Liver (tissue), 8 donors: ENCODE measurements at regions not wholly inside any gene's neighbourhood (a gene's known extent, or its start where the extent isn't known, plus 50 kb on each side); places are given as distances from the start of the nearest gene placed in this dataset.

ENCODE experiments used
- DNase-seq: peaks from one replicate; pipeline ENCODE4 v3.0.0-alpha.2; 2017; ENCODE audit warnings: low spot score
- H3K27ac ChIP-seq, 2 donors: one replicate each; pipeline ENCODE4 v1.7.0; 2013; ENCODE audit warnings: inconsistent platforms in 2 of 2, low read length in 2 of 2, control low read depth in 1 of 2, low read depth in 1 of 2, mild to moderate bottlenecking in 1 of 2
- H3K27me3 ChIP-seq, 4 donors: one replicate each; pipeline versions ENCODE4 v1.6.1 to v1.7.0; 2013; ENCODE audit warnings: low read length in 3 of 4, inconsistent platforms in 1 of 4, mild to moderate bottlenecking in 1 of 4, moderate library complexity in 1 of 4; ENCODE audit not compliant: control insufficient read depth in 4 of 4, insufficient read depth in 4 of 4
- H3K36me3 ChIP-seq, 4 donors: one replicate each; pipeline versions ENCODE4 v1.6.1 to v1.7.0; 2013; ENCODE audit warnings: low read length in 3 of 4, mild to moderate bottlenecking in 3 of 4, low read depth in 1 of 4, moderate library complexity in 1 of 4; ENCODE audit not compliant: control insufficient read depth in 4 of 4, insufficient read depth in 3 of 4
- H3K4me1 ChIP-seq, 4 donors: one replicate each; pipeline versions ENCODE4 v1.6.1 to v1.7.0; 2013; ENCODE audit warnings: low read length in 3 of 4, mild to moderate bottlenecking in 3 of 4, moderate library complexity in 1 of 4; ENCODE audit not compliant: control insufficient read depth in 4 of 4, insufficient read depth in 4 of 4
- H3K4me3 ChIP-seq, 3 donors: one replicate each; pipeline versions ENCODE4 v1.6.1 to v1.7.0; 2013; ENCODE audit warnings: low read length in 3 of 3, control low read depth in 1 of 3, low read depth in 1 of 3, mild to moderate bottlenecking in 1 of 3
- H3K9ac ChIP-seq, 2 donors: one replicate each; pipeline ENCODE4 v1.7.0; 2013; ENCODE audit warnings: low read length in 2 of 2, mild to moderate bottlenecking in 2 of 2, moderate library complexity in 2 of 2, control low read depth in 1 of 2, low read depth in 1 of 2
- H3K9me3 ChIP-seq, 4 donors: one replicate each; pipeline versions ENCODE4 v1.6.1 to v1.7.0; 2013; ENCODE audit warnings: low read length in 3 of 4; ENCODE audit not compliant: control insufficient read depth in 4 of 4
- ATF3 ChIP-seq: IDR thresholded peaks from 2 replicates; pipeline ENCODE4 v1.6.1; 2016; ENCODE audit warnings: antibody characterized with exemption
- EGR1 ChIP-seq, 2 donors: IDR thresholded peaks; 2 replicates each; pipeline ENCODE4 v1.6.1; 2016 to 2018; ENCODE audit warnings: antibody characterized with exemption in 2 of 2, low read depth in 2 of 2
- FOXA1 ChIP-seq: IDR thresholded peaks from 2 replicates; pipeline ENCODE4 v1.6.1; 2016; ENCODE audit warnings: antibody characterized with exemption
- FOXA2 ChIP-seq: IDR thresholded peaks from 2 replicates; pipeline ENCODE4 v1.6.1; 2016; ENCODE audit warnings: antibody characterized with exemption
- GABPA ChIP-seq, 2 donors: IDR thresholded peaks in 1 of 2; conservative IDR thresholded peaks in 1 of 2; 2 replicates each; pipeline ENCODE4 v1.6.1; 2016; ENCODE audit warnings: antibody characterized with exemption in 2 of 2, mild to moderate bottlenecking in 1 of 2, moderate library complexity in 1 of 2
- HNF4A ChIP-seq, 2 donors: conservative IDR thresholded peaks; 2 replicates each; pipeline ENCODE4 v1.6.1; 2016; ENCODE audit warnings: antibody characterized with exemption in 2 of 2, mild to moderate bottlenecking in 2 of 2
- NR2F2 ChIP-seq: IDR thresholded peaks from 2 replicates; pipeline ENCODE4 v1.6.1; 2016; ENCODE audit warnings: antibody characterized with exemption
- RAD21 ChIP-seq, 2 donors: IDR thresholded peaks; 2 replicates each; pipeline ENCODE4 v1.6.1; 2016; ENCODE audit warnings: antibody characterized with exemption in 2 of 2, mild to moderate bottlenecking in 2 of 2
- SP1 ChIP-seq: IDR thresholded peaks from 2 replicates; pipeline ENCODE4 v1.6.1; 2018; ENCODE audit warnings: antibody characterized with exemption, mild to moderate bottlenecking
- TAF1 ChIP-seq: conservative IDR thresholded peaks from 2 replicates; pipeline ENCODE4 v1.6.1; 2016; ENCODE audit warnings: antibody characterized with exemption, mild to moderate bottlenecking
- YY1 ChIP-seq: IDR thresholded peaks from 2 replicates; pipeline ENCODE4 v1.6.1; 2016; ENCODE audit warnings: antibody characterized with exemption, mild to moderate bottlenecking
- ZBTB33 ChIP-seq: IDR thresholded peaks from 2 replicates; pipeline ENCODE4 v1.6.1; 2016; ENCODE audit warnings: antibody characterized with exemption
- whole genome bisulfite sequencing: extraction: QIAGEN DNeasy Blood & Tissue Kit; methylation state at CpG from one replicate; pipeline ENCODE4 v1.1.7; 2013; 5-methylcytosine and 5-hydroxymethylcytosine counted together
- TF ChIP-seq, protein P1 (sequence below): IDR thresholded peaks from 2 replicates; pipeline ENCODE4 v1.6.1; 2016; ENCODE audit warnings: antibody characterized with exemption
- TF ChIP-seq, protein P2 (sequence below): fragments of 150-350 bp; IDR thresholded peaks from 2 replicates; pipeline ENCODE4 v1.5.1; 2017; ENCODE audit warnings: improper control_type of control experiment, low read depth, low read length; ENCODE audit not compliant: missing input control
- TF ChIP-seq, protein P3 (sequence below): IDR thresholded peaks from 2 replicates; pipeline ENCODE4 v1.6.1; 2016; ENCODE audit warnings: antibody characterized with exemption, mild to moderate bottlenecking
- donor health status: healthy.
- donor health status: healthy.
- donor health status: healthy.
- donor health status: healthy.
- donor health status: healthy.

DNA sequence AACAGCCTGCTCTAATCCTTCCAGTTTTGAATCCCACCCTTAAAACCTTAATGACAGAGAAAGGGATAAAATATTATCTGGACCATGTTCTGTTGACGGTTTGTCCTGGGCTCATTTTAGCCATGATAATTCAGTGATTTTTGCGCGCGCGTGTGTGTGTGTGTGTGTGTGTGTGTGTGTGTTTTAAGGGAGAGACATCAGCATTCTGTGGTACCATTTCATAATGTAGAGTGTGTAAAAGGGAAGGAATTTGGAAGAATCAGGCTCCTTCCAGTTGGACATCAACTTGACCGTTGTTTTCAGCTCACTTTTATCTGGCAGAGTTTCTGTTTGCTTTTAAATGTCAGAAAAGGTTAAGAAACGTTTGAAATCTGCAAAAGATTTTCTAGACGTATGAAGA, 535.5 kb downstream of the TNS1 start:
- Histone ChIP-seq H3K36me3 (no peaks in the 10 kb centered on the region), H3K27me3 (no peaks in the 10 kb centered on the region), H3K27ac (no peak overlapping the region), H3K4me1 (no peaks in the 10 kb centered on the region), H3K9ac (no peak overlapping the region), H3K4me3 (no peak overlapping the region), H3K9me3 (no peaks in the 10 kb centered on the region)
- 79% methylated on average over 8 of the region's 8 CpGs for WGBS
- DNase-seq, result no peak
- TF ChIP-seq RAD21 (IDR thresholded peaks at IDR 0.05) (no peak), SP1 (no peak), HNF4A (conservative IDR thresholded peaks at IDR 0.05) (no peak), EGR1 (IDR thresholded peaks at IDR 0.05; ENCODE audit: low read depth in 2 of 2) (no peak), NR2F2 (no peak), GABPA (IDR thresholded peaks at IDR 0.05 in 1 of 2, conservative IDR thresholded peaks at IDR 0.05 in 1 of 2) (no peak)

DNA sequence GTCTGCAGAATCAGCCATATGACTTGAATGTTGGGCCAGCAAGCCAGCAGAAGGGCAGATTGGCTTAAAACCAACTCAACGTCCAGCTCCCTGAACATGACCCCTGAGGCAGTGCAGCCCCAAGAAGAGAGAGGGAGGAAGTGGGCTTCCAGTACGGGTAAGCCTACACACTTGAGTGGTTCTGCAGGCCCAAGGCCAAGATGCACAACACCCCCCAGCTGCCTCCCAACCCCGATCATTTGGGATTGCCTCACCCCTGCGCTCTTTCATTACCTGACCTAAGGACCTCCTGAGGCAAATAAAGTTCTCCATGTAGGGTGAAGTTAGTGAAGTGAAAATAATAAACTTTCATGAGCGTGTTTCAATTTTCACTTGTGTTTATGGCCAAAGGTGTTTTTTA, 536.0 kb downstream of the TNS1 start:
- H3K4me1 ChIP-seq, result no peaks in the 10 kb centered on the region
- no peaks in the 10 kb centered on the region for H3K9me3 ChIP-seq
- H3K36me3 ChIP-seq, result no peaks in the 10 kb centered on the region
- WGBS, result 84% methylated on average over 5 of the region's 5 CpGs
- TF ChIP-seq, protein P1, sequence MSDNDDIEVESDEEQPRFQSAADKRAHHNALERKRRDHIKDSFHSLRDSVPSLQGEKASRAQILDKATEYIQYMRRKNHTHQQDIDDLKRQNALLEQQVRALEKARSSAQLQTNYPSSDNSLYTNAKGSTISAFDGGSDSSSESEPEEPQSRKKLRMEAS, result no peak
- TF ChIP-seq EGR1 (IDR thresholded peaks at IDR 0.05; ENCODE audit: low read depth in 2 of 2), result no peak
- no peak for TF ChIP-seq HNF4A (conservative IDR thresholded peaks at IDR 0.05)
- no peak for TF ChIP-seq TAF1
- TF ChIP-seq, protein P2, sequence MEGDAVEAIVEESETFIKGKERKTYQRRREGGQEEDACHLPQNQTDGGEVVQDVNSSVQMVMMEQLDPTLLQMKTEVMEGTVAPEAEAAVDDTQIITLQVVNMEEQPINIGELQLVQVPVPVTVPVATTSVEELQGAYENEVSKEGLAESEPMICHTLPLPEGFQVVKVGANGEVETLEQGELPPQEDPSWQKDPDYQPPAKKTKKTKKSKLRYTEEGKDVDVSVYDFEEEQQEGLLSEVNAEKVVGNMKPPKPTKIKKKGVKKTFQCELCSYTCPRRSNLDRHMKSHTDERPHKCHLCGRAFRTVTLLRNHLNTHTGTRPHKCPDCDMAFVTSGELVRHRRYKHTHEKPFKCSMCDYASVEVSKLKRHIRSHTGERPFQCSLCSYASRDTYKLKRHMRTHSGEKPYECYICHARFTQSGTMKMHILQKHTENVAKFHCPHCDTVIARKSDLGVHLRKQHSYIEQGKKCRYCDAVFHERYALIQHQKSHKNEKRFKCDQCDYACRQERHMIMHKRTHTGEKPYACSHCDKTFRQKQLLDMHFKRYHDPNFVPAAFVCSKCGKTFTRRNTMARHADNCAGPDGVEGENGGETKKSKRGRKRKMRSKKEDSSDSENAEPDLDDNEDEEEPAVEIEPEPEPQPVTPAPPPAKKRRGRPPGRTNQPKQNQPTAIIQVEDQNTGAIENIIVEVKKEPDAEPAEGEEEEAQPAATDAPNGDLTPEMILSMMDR, result no peak
- H3K27me3 ChIP-seq, result no peaks in the 10 kb centered on the region
- H3K4me3 ChIP-seq, result no peak overlapping the region
- no peak overlapping the region for H3K9ac ChIP-seq
- DNase-seq, result no peak
- H3K27ac ChIP-seq, result no peak overlapping the region

- TF ChIP-seq EGR1 (IDR thresholded peaks at IDR 0.05; ENCODE audit: low read depth in 2 of 2) (no peak), SP1 (no peak), FOXA1 (no peak), TAF1 (no peak), GABPA (IDR thresholded peaks at IDR 0.05 in 1 of 2, conservative IDR thresholded peaks at IDR 0.05 in 1 of 2) (no peak), NR2F2 (no peak)
- TF ChIP-seq, protein P1, result no peak
- Histone ChIP-seq H3K4me3 (no peak overlapping the region), H3K27me3 (no peaks in the 10 kb centered on the region), H3K4me1 (no peaks in the 10 kb centered on the region), H3K36me3 (no peaks in the 10 kb centered on the region), H3K27ac (no peak overlapping the region), H3K9ac (no peak overlapping the region), H3K9me3 (no peaks in the 10 kb centered on the region)
- WGBS, result 92% methylated on average over 4 of the region's 4 CpGs
- no peak for DNase-seq
These were observed 536.7 kb downstream of the TNS1 start for GRCh38 chr2:217466104-217466503.

DNA sequence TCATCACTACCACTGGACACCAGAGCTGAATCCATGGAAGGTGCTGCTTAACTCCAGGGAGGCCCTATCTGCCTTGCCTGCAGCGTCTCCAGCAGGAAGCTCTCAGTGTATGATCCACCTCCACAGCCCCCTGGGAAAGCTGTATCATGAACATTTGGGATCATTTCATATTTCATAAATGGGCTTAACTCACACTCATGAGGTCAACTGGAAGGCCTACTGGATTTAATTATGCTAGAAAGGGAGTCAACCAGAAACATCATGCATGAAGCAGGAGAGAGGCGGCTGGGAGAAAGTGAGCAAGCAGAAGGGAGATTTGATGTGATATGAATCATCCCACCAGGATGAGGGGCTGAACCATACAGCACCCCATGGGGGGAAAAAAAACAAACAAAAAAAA, 537.7 kb downstream of the TNS1 start:
- Histone ChIP-seq H3K27me3 (no peaks in the 10 kb centered on the region), H3K4me3 (no peak overlapping the region), H3K9ac (no peak overlapping the region), H3K27ac (no peak overlapping the region), H3K36me3 (no peaks in the 10 kb centered on the region), H3K4me1 (no peaks in the 10 kb centered on the region), H3K9me3 (no peaks in the 10 kb centered on the region)
- no peak for DNase-seq
- WGBS, result 78% methylated on average over 2 of the region's 2 CpGs
- TF ChIP-seq ATF3 (no peak), FOXA2 (no peak), EGR1 (IDR thresholded peaks at IDR 0.05; ENCODE audit: low read depth in 2 of 2) (no peak), HNF4A (conservative IDR thresholded peaks at IDR 0.05) (no peak), SP1 (no peak), YY1 (no peak), ZBTB33 (no peak)
- TF ChIP-seq, protein P3, sequence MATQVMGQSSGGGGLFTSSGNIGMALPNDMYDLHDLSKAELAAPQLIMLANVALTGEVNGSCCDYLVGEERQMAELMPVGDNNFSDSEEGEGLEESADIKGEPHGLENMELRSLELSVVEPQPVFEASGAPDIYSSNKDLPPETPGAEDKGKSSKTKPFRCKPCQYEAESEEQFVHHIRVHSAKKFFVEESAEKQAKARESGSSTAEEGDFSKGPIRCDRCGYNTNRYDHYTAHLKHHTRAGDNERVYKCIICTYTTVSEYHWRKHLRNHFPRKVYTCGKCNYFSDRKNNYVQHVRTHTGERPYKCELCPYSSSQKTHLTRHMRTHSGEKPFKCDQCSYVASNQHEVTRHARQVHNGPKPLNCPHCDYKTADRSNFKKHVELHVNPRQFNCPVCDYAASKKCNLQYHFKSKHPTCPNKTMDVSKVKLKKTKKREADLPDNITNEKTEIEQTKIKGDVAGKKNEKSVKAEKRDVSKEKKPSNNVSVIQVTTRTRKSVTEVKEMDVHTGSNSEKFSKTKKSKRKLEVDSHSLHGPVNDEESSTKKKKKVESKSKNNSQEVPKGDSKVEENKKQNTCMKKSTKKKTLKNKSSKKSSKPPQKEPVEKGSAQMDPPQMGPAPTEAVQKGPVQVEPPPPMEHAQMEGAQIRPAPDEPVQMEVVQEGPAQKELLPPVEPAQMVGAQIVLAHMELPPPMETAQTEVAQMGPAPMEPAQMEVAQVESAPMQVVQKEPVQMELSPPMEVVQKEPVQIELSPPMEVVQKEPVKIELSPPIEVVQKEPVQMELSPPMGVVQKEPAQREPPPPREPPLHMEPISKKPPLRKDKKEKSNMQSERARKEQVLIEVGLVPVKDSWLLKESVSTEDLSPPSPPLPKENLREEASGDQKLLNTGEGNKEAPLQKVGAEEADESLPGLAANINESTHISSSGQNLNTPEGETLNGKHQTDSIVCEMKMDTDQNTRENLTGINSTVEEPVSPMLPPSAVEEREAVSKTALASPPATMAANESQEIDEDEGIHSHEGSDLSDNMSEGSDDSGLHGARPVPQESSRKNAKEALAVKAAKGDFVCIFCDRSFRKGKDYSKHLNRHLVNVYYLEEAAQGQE, result no peak
- TF ChIP-seq, protein P1, result no peak
